GM18498 (cell line): ENCODE measurements at regions not wholly inside any gene's neighbourhood (a gene's known extent, or its start where the extent isn't known, plus 50 kb on each side); places are given as distances from the start of the nearest gene placed in this dataset.
"Not testable (repeated sequence)": the region's sequence is repeated elsewhere in the genome, so short reads cannot be mapped to it uniquely, and the experiment has no call there.

Experiments
- ATAC-seq: cut with Tn5 transposase; IDR thresholded peaks from one replicate; pipeline ENCODE4 v1.9.1; 2021; ENCODE audit warnings: mild to moderate bottlenecking, moderate library complexity; ENCODE audit not compliant: unreplicated experiment

DNA sequence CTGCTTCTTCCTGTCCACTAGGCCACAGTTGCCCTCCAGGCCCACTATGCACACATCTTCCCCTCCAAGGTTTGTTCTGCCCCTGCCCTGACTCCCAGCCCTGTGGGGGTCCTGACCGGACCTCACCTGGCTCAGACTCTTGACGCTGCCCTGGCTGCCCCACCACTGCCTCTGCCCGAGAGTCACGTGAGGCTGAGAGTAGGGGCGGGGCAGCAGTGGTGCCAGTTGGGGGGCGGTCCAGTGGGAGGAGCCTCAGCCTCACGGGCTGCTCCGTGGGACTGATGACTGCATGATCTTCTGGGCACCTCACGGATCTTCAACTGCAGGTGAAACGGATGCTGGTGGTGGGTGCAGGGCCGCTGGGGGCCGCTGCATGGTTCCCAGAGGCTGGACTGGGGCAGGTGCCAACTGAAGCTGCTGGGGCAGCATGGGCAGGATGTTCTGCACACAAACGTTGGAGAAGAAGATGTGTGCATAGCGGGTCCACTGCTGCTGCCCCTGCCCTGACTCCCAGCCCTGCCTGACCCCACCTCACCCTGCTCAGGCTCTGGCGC is 77.6 kb downstream of the HHIPL2 start:
- ATAC-seq: not testable (repeated sequence)

DNA sequence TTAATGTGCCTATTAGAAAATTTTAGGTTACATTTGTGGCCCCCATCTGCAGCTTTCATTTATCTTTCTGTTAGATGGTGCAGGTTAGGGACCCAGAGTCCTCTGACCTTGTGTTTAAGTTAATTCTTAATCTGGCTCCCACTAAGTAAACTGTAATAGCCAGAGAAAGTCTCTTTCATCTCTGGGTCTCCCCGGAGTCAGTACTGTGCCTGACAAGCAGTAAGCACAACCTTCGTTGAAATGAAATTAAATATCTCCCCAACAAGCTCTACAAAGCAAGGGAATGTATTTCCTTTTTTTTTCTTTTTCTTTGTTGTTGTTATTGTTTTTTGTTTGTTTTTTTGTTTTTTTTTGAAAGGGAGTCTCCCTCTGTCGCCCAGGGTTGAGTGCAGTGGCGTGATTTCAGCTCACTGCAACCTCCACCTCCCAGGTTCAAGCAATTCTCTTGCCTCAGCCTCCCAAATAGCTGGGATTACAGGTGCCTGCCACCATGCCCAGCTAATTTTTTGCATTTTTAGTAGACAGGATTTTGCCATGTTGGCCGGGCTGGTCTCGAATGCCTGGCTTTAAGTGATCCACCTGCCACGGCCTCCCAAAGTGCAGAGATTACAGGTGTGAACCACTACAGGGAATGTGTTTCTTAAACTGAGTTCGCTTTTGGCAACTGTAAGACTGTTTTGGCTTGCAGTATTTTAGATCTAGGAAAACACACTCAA is 81.6 kb downstream of the HHIPL2 start:
- ATAC-seq: no peak

GRCh38 chr1:222465211-222466041 is 82.5 kb downstream of the HHIPL2 start:
- ATAC-seq: peak; percentile 93

- peak; percentile 28 for ATAC-seq
Observed at GRCh38 chr1:222464841-222465210, 83.1 kb downstream of the HHIPL2 start.

- ATAC-seq: no peak
Observed at GRCh38 chr1:222463059-222463730, 84.7 kb downstream of the HHIPL2 start.

DNA sequence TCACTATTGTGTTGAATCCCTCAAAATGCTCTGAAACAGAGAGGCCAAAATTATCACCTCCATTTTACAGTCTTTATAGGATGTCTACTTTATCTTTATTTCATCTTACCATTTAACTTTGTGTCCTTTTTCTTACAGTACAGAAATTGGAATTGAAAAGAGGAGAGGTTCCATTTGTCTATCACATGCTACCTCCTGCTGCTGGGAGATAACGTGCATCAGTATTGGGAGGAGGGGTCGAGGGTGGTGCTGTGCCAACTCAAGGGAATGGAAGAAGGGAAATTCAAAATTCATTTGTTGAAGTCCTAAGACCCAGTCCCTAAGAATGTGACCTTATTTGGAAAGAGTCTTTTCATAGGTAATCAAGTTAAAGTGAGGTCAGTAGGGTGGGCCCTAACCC is 85.3 kb downstream of the HHIPL2 start:
- ATAC-seq: no peak

GRCh38 chr1:222461941-222462340 is 86.0 kb downstream of the HHIPL2 start:
- no peak for ATAC-seq

GRCh38 chr1:222459652-222460051 is 88.3 kb downstream of the HHIPL2 start:
- no peak for ATAC-seq

DNA sequence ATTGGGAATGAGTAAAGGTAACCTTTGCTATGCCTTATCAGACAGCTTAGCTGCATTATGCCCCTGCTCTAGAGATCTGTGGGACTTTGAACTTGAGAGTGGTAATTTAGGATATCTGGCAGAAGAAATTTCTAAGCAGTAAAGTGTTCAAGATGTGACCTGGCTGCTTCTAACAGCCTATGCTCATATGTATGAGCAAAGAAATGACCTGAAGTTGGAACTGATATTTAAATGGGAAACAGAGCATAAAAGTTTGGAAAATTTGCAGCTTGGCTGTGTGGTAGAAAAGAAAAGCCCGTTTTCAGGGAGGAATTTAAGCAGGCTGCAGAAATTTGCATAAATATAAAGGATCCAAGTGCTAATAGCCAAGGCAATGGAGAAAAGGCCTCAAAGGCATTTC is 90.4 kb downstream of the HHIPL2 start:
- no peak for ATAC-seq

GRCh38 chr1:222457084-222457483 is 90.8 kb downstream of the HHIPL2 start:
- ATAC-seq: no peak

DNA sequence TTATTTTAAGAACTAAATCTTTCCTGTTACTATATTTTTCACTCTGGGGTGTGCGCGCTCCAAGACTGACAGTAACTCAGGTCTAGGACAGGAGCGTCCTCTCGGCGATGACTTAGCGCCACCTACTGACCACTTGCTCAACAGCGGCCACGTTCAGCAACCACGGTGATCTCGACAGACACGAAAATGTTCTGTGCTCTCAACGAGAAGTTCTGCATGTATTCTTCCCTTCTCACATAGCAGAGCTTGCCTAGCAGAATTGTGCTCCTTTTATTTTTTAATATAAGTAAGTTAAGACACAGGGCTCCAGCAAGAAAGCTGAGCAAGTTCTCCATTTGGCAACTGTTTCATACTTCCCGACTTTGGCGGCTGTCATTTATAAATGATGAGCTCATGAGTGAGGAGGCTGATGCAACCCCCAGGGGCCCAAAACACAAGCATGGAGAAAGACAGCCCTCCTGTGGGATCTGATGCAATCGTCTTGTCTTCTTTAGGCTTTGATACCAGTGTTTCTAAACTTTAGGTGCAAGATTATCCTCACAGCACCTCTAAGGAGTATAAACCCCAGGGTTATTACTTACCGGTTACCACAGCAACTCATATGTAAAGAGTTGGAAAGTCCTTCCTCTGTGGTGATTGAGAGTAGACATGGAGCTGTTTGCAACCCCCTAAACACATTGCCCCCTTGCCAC is 92.6 kb downstream of the HHIPL2 start:
- peak; percentile 99 for ATAC-seq

- ATAC-seq: peak; percentile 15
Observed at GRCh38 chr1:222454782-222455181, 93.1 kb downstream of the HHIPL2 start.

GRCh38 chr1:222454186-222454585 is 93.7 kb downstream of the HHIPL2 start:
- ATAC-seq: no peak

DNA sequence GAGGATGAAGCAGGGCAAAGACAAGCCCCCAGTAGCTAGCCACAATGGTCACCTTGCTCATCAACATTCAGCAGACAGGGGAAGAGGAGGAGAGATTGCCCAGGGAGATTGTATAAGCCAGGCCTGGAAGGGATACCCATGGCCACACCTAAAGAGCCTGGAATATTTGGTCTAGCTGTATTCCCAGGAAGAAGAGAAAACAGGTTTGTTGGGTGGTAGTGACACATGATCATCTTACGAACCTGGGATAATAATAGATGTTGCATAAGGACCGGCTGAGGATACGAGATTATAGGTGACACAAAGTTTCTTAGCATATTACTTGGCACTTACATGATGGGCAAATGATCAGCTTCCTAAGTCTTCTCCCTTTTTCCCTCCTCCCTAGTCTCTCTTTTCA is 95.9 kb downstream of the HHIPL2 start:
- ATAC-seq: no peak

DNA sequence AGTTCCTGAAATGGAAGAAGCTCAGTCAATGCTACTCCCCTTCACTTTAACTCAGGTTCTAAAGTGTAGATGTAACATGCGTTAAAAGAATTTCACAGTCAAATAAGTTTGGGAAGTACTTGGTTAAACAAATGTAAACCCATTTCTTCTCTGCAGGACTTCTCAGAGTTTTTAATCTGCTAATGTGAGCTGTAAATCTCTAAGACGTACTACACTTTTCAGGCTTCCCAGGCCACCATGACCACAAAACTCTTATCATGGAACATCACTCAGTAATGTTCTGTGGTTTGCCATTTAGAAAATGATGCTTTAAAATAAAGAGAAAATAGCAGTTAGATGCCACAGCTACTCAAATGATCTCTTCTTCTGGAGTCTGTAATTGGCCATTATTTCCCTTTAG is 104.3 kb downstream of the HHIPL2 start:
- no peak for ATAC-seq

GRCh38 chr1:222441066-222441465 is 106.8 kb downstream of the HHIPL2 start:
- ATAC-seq: no peak

DNA sequence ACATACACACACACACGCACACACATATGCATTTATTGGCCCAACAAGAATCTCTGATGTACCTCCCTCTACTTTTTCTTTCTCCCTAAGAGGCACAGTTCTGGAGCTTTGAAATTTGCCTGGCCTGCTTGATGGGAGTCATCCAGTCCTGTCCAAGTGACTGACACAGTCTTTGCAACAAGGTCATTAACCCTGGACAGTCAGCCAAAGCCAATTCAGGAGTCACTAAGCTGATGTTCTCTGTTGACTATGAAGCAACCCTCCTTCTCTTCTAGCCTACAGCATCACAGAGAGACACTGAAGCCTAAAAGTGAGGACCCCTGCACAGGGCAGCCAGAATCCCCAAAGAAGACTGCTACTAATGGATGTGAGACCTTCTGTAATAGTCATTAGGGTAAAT is 123.1 kb downstream of the HHIPL2 start:
- no peak for ATAC-seq

- no peak for ATAC-seq
Observed at GRCh38 chr1:222421380-222421779, 126.5 kb downstream of the HHIPL2 start.

- ATAC-seq: no peak
Observed at GRCh38 chr1:222420633-222421032, 127.3 kb downstream of the HHIPL2 start.

- ATAC-seq: no peak
Observed at GRCh38 chr1:222418654-222419053, 129.2 kb downstream of the HHIPL2 start.

DNA sequence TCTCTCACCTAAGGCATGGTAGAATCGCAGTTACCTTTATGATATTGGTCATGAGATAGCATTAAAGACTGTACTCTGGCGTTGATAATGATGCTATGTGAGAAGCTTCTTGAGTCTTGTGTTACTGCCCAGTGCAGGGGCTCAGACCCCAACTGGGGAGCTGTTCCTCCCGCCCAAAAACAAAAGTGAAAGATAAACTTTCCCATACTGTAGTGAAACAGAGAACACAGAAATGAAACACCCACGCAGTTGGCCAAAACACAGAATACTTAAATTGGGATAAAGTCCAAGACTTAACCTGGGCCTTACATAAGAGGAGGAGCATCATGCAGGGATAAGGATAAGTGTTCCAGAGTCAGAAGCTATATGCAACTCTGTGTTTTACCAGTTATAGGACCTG is 130.6 kb downstream of the HHIPL2 start:
- no peak for ATAC-seq
